SU-DHL-6 (cell line): ENCODE measurements at regions not wholly inside any gene's neighbourhood (a gene's known extent, or its start where the extent isn't known, plus 50 kb on each side); places are given as distances from the start of the nearest gene placed in this dataset.

Experiments
- EZH2phosphoT487 ChIP-seq: fragments of 200-600 bp; sonication (generic), shearing (Covaris generic); conservative IDR thresholded peaks from 2 replicates; pipeline ENCODE4 v1.6.1; 2018; ENCODE audit warnings: mild to moderate bottlenecking, antibody characterized with exemption, low read length, moderate library complexity, mixed read lengths
- TF ChIP-seq, protein P1 (sequence below): fragments of 200-600 bp; sonication (generic); IDR thresholded peaks from one replicate; pipeline ENCODE4 v1.5.1; 2017; ENCODE audit warnings: antibody characterized with exemption, mild to moderate bottlenecking, low read length, moderate library complexity; ENCODE audit not compliant: insufficient read depth, poor library complexity, severe bottlenecking

DNA sequence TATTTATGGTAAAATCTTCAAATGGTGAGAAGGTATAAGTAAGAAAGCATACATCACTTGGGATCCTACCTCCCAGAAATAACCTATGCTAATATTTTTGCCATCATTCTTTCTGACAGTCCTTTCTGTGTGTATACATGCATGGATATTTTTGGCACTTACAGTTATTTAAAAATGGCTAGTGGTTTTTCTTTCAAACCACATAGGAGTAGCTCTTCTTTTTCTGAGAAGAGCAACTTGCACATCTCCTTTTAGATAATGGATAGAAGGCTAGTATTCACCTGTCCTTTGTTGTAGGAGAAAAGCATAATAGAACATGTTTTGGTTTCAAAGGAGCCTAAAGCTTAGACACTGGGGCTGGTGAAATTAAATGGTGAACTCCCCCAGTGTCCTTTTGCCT is 87.3 kb downstream of the EMP1 start:
- TF ChIP-seq, protein P1, sequence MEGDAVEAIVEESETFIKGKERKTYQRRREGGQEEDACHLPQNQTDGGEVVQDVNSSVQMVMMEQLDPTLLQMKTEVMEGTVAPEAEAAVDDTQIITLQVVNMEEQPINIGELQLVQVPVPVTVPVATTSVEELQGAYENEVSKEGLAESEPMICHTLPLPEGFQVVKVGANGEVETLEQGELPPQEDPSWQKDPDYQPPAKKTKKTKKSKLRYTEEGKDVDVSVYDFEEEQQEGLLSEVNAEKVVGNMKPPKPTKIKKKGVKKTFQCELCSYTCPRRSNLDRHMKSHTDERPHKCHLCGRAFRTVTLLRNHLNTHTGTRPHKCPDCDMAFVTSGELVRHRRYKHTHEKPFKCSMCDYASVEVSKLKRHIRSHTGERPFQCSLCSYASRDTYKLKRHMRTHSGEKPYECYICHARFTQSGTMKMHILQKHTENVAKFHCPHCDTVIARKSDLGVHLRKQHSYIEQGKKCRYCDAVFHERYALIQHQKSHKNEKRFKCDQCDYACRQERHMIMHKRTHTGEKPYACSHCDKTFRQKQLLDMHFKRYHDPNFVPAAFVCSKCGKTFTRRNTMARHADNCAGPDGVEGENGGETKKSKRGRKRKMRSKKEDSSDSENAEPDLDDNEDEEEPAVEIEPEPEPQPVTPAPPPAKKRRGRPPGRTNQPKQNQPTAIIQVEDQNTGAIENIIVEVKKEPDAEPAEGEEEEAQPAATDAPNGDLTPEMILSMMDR, result no peak
- TF ChIP-seq EZH2phosphoT487, result no peak
